ENCODE measurements at regions not wholly inside any gene's neighbourhood (a gene's known extent, or its start where the extent isn't known, plus 50 kb on each side); places are given as distances from the start of the nearest gene placed in this dataset.

DNA sequence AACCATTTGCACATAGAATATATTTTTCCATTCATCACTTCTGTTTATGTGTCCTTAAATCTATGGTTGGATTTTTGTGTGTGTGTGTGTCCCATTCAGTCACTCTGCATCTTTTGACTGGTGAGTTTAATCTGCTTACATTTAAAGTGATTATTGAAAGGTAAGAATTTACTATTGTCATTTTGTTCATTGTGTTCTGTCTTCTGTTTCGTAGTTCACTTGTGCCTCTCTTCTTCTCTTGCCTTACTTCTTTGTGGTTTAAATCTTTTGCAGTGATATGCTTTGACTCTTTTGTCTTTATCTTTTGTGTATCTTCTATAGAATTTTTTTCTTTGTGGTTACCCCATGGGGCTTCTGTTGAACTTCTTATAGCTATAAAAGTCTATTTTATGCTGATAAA is 166.3 kb upstream of the UBE3A start:
- H3K4me2 ChIP-seq (ENCODE audit: insufficient read depth in 1 of 2, low read depth in 2 of 2, low read length in 2 of 2), result no peak overlapping the region
- WGBS, 2 experiments (ENCODE audit: extremely low coverage in 1 of 2, insufficient coverage in 1 of 2, insufficient read length in 1 of 2, insufficient replicate concordance in 2 of 2, low coverage in 1 of 2, low lambda C conversion rate in 2 of 2, missing lambda C conversion rate in 1 of 2), result 71% methylated on average over 1 of the region's 1 CpG; no CpG with 5 or more reads in 1 of the 2 experiments
- no peaks in the 10 kb centered on the region for H4K20me1 ChIP-seq (replicated peaks in 1 of 2; ENCODE audit: control insufficient read depth in 1 of 2, insufficient read depth in 2 of 2, low read length in 2 of 2)
- H2BK12ac ChIP-seq (ENCODE audit: low read depth, low read length), result no peak overlapping the region
- H3K9ac ChIP-seq (replicated peaks in 1 of 4; ENCODE audit: extremely low read depth in 1 of 4, low read depth in 3 of 4, low read length in 3 of 4), result no peak overlapping the region
- FAIRE-seq, result no peak
- no peak overlapping the region for H3K27ac ChIP-seq (ENCODE audit: low read depth, low read length)
- H3K36me3 ChIP-seq (ENCODE audit: control insufficient read depth in 2 of 4, insufficient read depth in 4 of 4, low read length in 3 of 4), result no peaks in the 10 kb centered on the region
- H2BK120ac ChIP-seq (replicated peaks; ENCODE audit: low read depth, low read length), result no peak overlapping the region
- H4K91ac ChIP-seq (replicated peaks; ENCODE audit: insufficient read length, low read length), result no peak overlapping the region
- no peaks in the 10 kb centered on the region for H3K79me1 ChIP-seq (ENCODE audit: low read depth, low read length)
- no peak overlapping the region for H3K18ac ChIP-seq (ENCODE audit: extremely low read depth, low read length)
- no peak overlapping the region for H4K8ac ChIP-seq (ENCODE audit: extremely low read depth, insufficient read depth, low read length)
- no peak for DNase-seq (ENCODE audit: low read depth in 1 of 2, low spot score in 2 of 2)
- no peaks in the 10 kb centered on the region for H3K9me3 ChIP-seq (ENCODE audit: insufficient read depth in 2 of 2, low read depth in 1 of 2, low read length in 1 of 2)
- CTCF ChIA-PET (ENCODE audit: partially characterized antibody), result no interaction called here
- no peak overlapping the region for H3K23ac ChIP-seq (ENCODE audit: insufficient read length)
- no peak overlapping the region for H3K14ac ChIP-seq (ENCODE audit: insufficient read length)
- no peaks in the 10 kb centered on the region for H3K4me1 ChIP-seq (replicated peaks in 1 of 4; ENCODE audit: control insufficient read depth in 3 of 4, insufficient read depth in 4 of 4, low read length in 3 of 4)
- no peaks in the 10 kb centered on the region for H3K23me2 ChIP-seq (ENCODE audit: low read depth, low read length)
- no peak overlapping the region for H2BK20ac ChIP-seq (ENCODE audit: low read length)
- H3K27me3 ChIP-seq (replicated peaks in 1 of 4; ENCODE audit: control insufficient read depth in 3 of 4, extremely low read depth in 1 of 4, insufficient read depth in 3 of 4, low read length in 3 of 4), result no peaks in the 10 kb centered on the region
- no peaks in the 10 kb centered on the region for H3K79me2 ChIP-seq (ENCODE audit: control insufficient read depth in 1 of 2, insufficient read depth in 2 of 2, low read length in 2 of 2)
- no peak overlapping the region for H4K5ac ChIP-seq (ENCODE audit: insufficient read length, low read depth, low read length)
- no peak overlapping the region for H3K4ac ChIP-seq (replicated peaks; ENCODE audit: insufficient read length, low read depth, low read length)
- TF ChIP-seq, protein P1, sequence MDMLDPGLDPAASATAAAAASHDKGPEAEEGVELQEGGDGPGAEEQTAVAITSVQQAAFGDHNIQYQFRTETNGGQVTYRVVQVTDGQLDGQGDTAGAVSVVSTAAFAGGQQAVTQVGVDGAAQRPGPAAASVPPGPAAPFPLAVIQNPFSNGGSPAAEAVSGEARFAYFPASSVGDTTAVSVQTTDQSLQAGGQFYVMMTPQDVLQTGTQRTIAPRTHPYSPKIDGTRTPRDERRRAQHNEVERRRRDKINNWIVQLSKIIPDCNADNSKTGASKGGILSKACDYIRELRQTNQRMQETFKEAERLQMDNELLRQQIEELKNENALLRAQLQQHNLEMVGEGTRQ (IDR thresholded peaks at IDR 0.05; ENCODE audit: low read length), result no peak
- TF ChIP-seq KDM1A (IDR thresholded peaks at IDR 0.05; ENCODE audit: borderline replicate concordance, low read length), result no peak
- no peak overlapping the region for H2AK5ac ChIP-seq (ENCODE audit: low read depth, low read length)
- no peak overlapping the region for H2BK5ac ChIP-seq (ENCODE audit: low read depth, low read length)
- H2BK15ac ChIP-seq (ENCODE audit: low read length), result no peak overlapping the region
- no peak overlapping the region for H2AFZ ChIP-seq (ENCODE audit: low read length)
- peak overlapping the region; percentile 51 for H3K56ac ChIP-seq (replicated peaks; ENCODE audit: insufficient read length, low read depth, low read length)
- no peak overlapping the region for H3K4me3 ChIP-seq (ENCODE audit: extremely low read depth in 1 of 4, insufficient read depth in 2 of 4, low read depth in 3 of 4, low read length in 4 of 4)
- POLR2A ChIA-PET (ENCODE audit: partially characterized antibody), result no interaction called here
